Mesothelial cell of epicardium (in vitro differentiated cells): ENCODE measurements at regions not wholly inside any gene's neighbourhood (a gene's known extent, or its start where the extent isn't known, plus 50 kb on each side); places are given as distances from the start of the nearest gene placed in this dataset.

Experiments used
- DNase-seq, 2 experiments: peaks; one replicate each; pipeline ENCODE4 v3.0.0; 2021; ENCODE audit warnings: low spot score in 2 of 2; ENCODE audit not compliant: unreplicated experiment in 2 of 2
- H3K27ac Mint-ChIP-seq: 2 replicates; pipeline ENCODE4 v1.8.0; 2021; ENCODE audit warnings: mixed read lengths
- H3K27me3 Mint-ChIP-seq: 2 replicates; pipeline ENCODE4 v1.8.0; 2021; ENCODE audit warnings: low read depth, mixed read lengths
- H3K36me3 Mint-ChIP-seq: 2 replicates; pipeline ENCODE4 v1.8.0; 2021; ENCODE audit warnings: mixed read lengths
- H3K4me1 Mint-ChIP-seq: 2 replicates; pipeline ENCODE4 v1.8.0; 2021; ENCODE audit warnings: mixed read lengths
- H3K4me3 Mint-ChIP-seq: 2 replicates; pipeline ENCODE4 v1.8.0; 2021; ENCODE audit warnings: mild to moderate bottlenecking, moderate library complexity, mixed read lengths
- H3K9me3 Mint-ChIP-seq: 2 replicates; pipeline ENCODE4 v1.8.0; 2021; ENCODE audit warnings: mixed read lengths
- TF ChIP-seq, protein P1 (sequence below): fragments of 200-600 bp; sonication (generic); IDR thresholded peaks from one replicate; pipeline ENCODE4 v1.5.0; 2021; ENCODE audit warnings: antibody characterized with exemption; ENCODE audit not compliant: unreplicated experiment

DNA sequence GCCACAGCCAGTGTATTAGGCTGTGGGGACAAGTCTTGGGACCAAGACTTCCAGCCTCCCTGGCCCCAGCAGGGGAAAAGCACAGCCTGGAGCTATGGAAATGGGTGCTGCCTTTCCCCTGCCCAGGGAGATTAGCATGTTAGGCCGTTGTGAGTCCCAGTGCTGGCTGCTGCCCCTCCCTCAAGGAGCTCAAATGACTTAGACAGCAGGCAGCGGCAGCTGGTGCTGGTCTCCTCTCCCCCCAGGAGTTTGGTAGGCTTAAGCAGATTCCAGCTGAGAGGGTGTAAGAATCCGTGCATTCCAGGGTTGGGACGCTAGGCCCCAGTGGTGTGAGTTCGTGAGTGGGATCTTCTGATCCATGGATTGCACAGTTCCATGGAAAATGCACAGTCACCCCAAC, 301.5 kb upstream of the PHF14 start:
- H3K9me3 Mint-ChIP-seq: peaks cover 35% of the 10 kb centered on the region
- TF ChIP-seq, protein P1, sequence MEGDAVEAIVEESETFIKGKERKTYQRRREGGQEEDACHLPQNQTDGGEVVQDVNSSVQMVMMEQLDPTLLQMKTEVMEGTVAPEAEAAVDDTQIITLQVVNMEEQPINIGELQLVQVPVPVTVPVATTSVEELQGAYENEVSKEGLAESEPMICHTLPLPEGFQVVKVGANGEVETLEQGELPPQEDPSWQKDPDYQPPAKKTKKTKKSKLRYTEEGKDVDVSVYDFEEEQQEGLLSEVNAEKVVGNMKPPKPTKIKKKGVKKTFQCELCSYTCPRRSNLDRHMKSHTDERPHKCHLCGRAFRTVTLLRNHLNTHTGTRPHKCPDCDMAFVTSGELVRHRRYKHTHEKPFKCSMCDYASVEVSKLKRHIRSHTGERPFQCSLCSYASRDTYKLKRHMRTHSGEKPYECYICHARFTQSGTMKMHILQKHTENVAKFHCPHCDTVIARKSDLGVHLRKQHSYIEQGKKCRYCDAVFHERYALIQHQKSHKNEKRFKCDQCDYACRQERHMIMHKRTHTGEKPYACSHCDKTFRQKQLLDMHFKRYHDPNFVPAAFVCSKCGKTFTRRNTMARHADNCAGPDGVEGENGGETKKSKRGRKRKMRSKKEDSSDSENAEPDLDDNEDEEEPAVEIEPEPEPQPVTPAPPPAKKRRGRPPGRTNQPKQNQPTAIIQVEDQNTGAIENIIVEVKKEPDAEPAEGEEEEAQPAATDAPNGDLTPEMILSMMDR: no peak
- no peak for DNase-seq
- H3K36me3 Mint-ChIP-seq: no peaks in the 10 kb centered on the region
- H3K4me1 Mint-ChIP-seq: no peaks in the 10 kb centered on the region
- no peaks in the 10 kb centered on the region for H3K27me3 Mint-ChIP-seq
- no peak overlapping the region for H3K27ac Mint-ChIP-seq
- H3K4me3 Mint-ChIP-seq: no peak overlapping the region

DNA sequence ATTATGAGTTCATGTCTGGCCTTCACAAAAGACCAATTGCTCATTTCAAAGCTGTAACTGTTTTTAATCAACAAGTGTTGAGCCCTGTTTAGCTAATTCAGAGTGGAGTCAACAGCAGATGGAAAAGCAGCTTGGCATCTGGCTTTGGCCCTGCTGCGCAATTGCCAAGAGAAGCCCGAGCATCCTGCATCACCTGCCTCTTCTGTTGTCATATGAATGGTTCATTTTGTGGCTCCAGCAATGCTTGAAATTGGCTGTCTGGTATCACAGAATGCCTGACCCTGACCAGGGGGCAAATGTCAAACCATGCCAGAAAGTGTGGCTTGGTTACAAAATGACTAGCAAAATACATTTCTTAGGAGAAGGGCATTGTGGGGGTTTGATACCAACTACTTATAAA, 296.5 kb upstream of the PHF14 start:
- no peaks in the 10 kb centered on the region for H3K27me3 Mint-ChIP-seq
- TF ChIP-seq, protein P1: no peak
- H3K36me3 Mint-ChIP-seq: no peaks in the 10 kb centered on the region
- peaks cover 4% of the 10 kb centered on the region for H3K9me3 Mint-ChIP-seq
- H3K4me1 Mint-ChIP-seq: peaks cover 5% of the 10 kb centered on the region
- H3K4me3 Mint-ChIP-seq: no peak overlapping the region
- H3K27ac Mint-ChIP-seq: no peak overlapping the region
- no peak for DNase-seq

DNA sequence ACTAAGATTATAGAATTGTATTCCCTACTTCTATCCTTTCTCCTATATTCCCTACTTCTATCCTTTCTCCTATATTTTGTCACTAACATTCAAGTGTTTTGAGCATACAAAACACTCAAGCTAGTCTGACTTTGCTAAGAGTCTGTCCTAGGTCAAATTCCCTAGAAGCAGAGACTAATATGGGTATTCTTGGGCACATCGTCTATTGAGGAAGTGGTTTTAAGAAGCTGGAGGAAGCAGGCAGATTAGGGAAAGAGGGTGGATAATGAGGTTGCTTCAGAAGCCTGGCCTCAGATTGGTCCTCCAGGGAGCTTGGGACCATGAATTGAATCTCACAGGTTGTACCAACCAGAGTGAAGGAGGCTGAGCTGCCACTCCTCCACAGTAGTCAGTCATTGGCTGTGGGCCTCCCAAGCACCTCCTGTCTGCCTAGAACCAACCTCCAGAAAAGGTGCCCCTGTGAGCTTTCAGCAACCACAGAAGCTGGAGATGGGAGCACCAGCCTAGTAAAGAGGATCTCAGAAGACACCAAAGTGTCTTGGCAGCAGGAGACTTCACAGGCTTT, 295.9 kb upstream of the PHF14 start:
- DNase-seq: no peak
- Mint-ChIP-seq H3K27ac (no peak overlapping the region), H3K36me3 (no peaks in the 10 kb centered on the region), H3K9me3 (peaks cover 4% of the 10 kb centered on the region), H3K4me3 (no peak overlapping the region), H3K27me3 (no peaks in the 10 kb centered on the region), H3K4me1 (peaks cover 7% of the 10 kb centered on the region)
- TF ChIP-seq, protein P1: no peak

DNA sequence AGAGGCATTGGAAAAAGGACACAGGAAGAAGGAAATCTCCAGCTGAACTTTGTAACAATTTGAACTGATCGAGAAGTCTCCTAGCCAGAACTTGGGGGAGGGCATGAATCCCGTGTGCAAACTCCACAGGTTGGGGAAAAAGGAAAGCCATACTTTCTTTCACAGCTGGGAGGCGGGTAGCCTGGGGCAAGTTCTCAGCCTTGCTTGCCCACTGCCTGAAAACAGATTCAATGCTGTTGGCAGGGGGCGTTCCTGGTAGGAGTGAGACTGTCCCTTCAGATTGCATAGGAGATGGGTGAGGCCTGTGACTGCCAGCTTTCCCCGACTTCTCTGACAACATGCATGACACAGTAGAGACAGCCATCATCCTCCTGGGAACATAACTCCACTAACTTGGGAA, 289.1 kb upstream of the PHF14 start:
- no peak overlapping the region for H3K4me3 Mint-ChIP-seq
- H3K27ac Mint-ChIP-seq: no peak overlapping the region
- no peak for DNase-seq
- no peaks in the 10 kb centered on the region for H3K27me3 Mint-ChIP-seq
- H3K9me3 Mint-ChIP-seq: peaks cover 52% of the 10 kb centered on the region
- peaks cover 6% of the 10 kb centered on the region for H3K36me3 Mint-ChIP-seq
- H3K4me1 Mint-ChIP-seq: peaks cover 9% of the 10 kb centered on the region
- TF ChIP-seq, protein P1: no peak

DNA sequence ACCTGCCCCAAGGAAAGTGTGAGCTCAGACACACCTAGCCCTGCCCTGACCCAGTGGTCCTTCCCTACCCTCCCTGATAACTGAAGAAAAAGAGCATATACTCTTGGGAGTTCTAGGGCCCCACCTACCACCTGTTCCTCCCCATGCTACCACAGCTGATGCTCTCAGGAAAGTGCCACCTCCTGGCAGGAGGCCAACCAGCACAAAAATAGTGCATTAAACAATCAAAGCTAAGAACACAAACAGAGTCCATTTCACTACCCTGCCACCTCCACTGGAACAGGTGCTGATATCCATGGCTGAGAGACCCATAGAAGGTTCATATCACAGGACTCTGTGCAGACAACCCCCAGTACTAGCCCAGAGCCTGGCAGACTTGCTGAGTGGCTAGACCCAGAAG, 288.6 kb upstream of the PHF14 start:
- H3K36me3 Mint-ChIP-seq: peaks cover 6% of the 10 kb centered on the region
- TF ChIP-seq, protein P1: no peak
- peaks cover 55% of the 10 kb centered on the region for H3K9me3 Mint-ChIP-seq
- H3K27ac Mint-ChIP-seq: no peak overlapping the region
- no peak overlapping the region for H3K4me3 Mint-ChIP-seq
- no peaks in the 10 kb centered on the region for H3K27me3 Mint-ChIP-seq
- H3K4me1 Mint-ChIP-seq: peaks cover 9% of the 10 kb centered on the region
- no peak for DNase-seq

DNA sequence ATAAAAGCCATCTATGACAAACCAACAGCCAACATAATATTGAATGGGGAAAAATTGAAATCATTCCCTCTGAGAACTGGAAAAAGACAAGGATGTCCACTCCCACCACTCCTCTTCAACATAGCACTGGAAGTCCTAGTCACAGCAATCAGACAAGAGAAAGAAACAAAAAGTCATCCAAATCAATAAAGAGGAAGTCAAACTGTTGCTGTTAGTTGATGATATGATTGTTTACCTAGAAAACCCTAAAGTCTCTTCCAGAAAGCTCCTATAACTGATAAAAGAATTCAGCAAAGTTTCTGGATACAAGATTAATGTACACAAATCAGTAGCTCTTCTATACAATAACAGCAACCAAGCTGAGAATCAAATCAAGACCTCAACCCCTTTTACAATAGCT, 285.1 kb upstream of the PHF14 start:
- DNase-seq: no peak
- Mint-ChIP-seq H3K36me3 (peaks cover 6% of the 10 kb centered on the region), H3K4me3 (no peak overlapping the region), H3K9me3 (peaks cover 60% of the 10 kb centered on the region), H3K4me1 (no peaks in the 10 kb centered on the region), H3K27ac (no peak overlapping the region), H3K27me3 (no peaks in the 10 kb centered on the region)
- TF ChIP-seq, protein P1: no peak
